Endothelial cell of umbilical vein (primary cell): ENCODE measurements at regions not wholly inside any gene's neighbourhood (a gene's known extent, or its start where the extent isn't known, plus 50 kb on each side); places are given as distances from the start of the nearest gene placed in this dataset.

Experiments
- BruUV-seq: library from RNA; stranded (reverse); fragments of 400-500 nt; replicated peaks from 2 replicates; lab custom pipeline; 2021; lab: Mats Ljungman, UMichigan
- CTCF ChIA-PET: fragments of 300-600, 350-600 bp; sonication (Branson Sonifier 250); formaldehyde crosslinking; loops from one replicate; lab custom pipeline; 2021; ENCODE audit warnings: antibody characterized with exemption, inconsistent platforms; lab: Charles Lee
- POLR2A ChIA-PET: fragments of 300-600, 350-600 bp; sonication (Branson Sonifier 250); formaldehyde crosslinking; loops from one replicate; lab custom pipeline; 2021; ENCODE audit warnings: antibody characterized with exemption, inconsistent platforms; lab: Charles Lee
- DNase-seq: peaks from one replicate; pipeline ENCODE4 v3.0.0-alpha.2; 2011; ENCODE audit warnings: low read depth, low spot score
- FAIRE-seq: peaks from 2 replicates; lab custom pipeline; 2011; peaks lifted over from hg19 to GRCh38; lab: Jason Lieb, UNC
- H2AFZ ChIP-seq: 2 replicates; pipeline ENCODE4 v1.6.0; 2012; ENCODE audit warnings: low read depth, low read length, control low read depth, inconsistent platforms
- H3K27ac ChIP-seq: 2 replicates; pipeline ENCODE4 v1.5.1; 2011; ENCODE audit warnings: low read depth, mild to moderate bottlenecking, control low read depth, low read length, moderate library complexity; ENCODE audit not compliant: insufficient read depth
- H3K27me3 ChIP-seq, 2 experiments: 2 replicates each; pipeline versions ENCODE4 v1.6.0 to v1.6.1; 2011; ENCODE audit warnings: low read length in 2 of 2, mixed read lengths in 1 of 2; ENCODE audit not compliant: control insufficient read depth in 2 of 2, insufficient read depth in 2 of 2
- H3K36me3 ChIP-seq, 2 experiments: 2 replicates in 1 of 2; 3 replicates in 1 of 2; pipeline ENCODE4 v1.5.1; 2011; ENCODE audit warnings: low read length in 2 of 2, mild to moderate bottlenecking in 1 of 2, moderate library complexity in 1 of 2; ENCODE audit not compliant: control insufficient read depth in 2 of 2, insufficient read depth in 2 of 2; ENCODE audit errors: extremely low read depth in 1 of 2
- H3K4me1 ChIP-seq: 3 replicates; pipeline ENCODE4 v1.5.1; 2011; ENCODE audit warnings: mild to moderate bottlenecking, low read length; ENCODE audit not compliant: control insufficient read depth, insufficient read depth; ENCODE audit errors: extremely low read depth
- H3K4me2 ChIP-seq: 2 replicates; pipeline ENCODE4 v1.6.1; 2011; ENCODE audit warnings: low read length, control low read depth, mixed read lengths; ENCODE audit not compliant: insufficient read depth
- H3K4me3 ChIP-seq, 3 experiments: fragments of 200-600 bp in 1 of 3; sonication (generic), shearing (Covaris generic) in 1 of 3; replicated peaks in 1 of 3; 2 replicates each; pipeline ENCODE4 v1.5.1; 2011 to 2016; ENCODE audit warnings: control low read depth in 3 of 3, low read length in 3 of 3, mild to moderate bottlenecking in 2 of 3, inconsistent platforms in 1 of 3, low read depth in 1 of 3, moderate library complexity in 1 of 3; ENCODE audit not compliant: insufficient read depth in 1 of 3
- H3K79me2 ChIP-seq: 2 replicates; pipeline ENCODE4 v1.6.0; 2012; ENCODE audit warnings: low read length, inconsistent platforms; ENCODE audit not compliant: control insufficient read depth, insufficient read depth
- H3K9ac ChIP-seq: replicated peaks from 2 replicates; pipeline ENCODE3; 2011; ENCODE audit warnings: low read length, control low read depth; ENCODE audit not compliant: insufficient read depth; ENCODE audit errors: extremely low read depth
- H3K9me1 ChIP-seq: replicated peaks from 3 replicates; pipeline ENCODE4 v1.6.0; 2011; ENCODE audit warnings: mild to moderate bottlenecking, low read length; ENCODE audit not compliant: control insufficient read depth, insufficient read depth; ENCODE audit errors: extremely low read depth
- H3K9me3 ChIP-seq: replicated peaks from 2 replicates; pipeline ENCODE4 v1.5.1; 2012; ENCODE audit warnings: low read length, inconsistent platforms; ENCODE audit not compliant: control insufficient read depth, insufficient read depth
- H4K20me1 ChIP-seq: replicated peaks from 2 replicates; pipeline ENCODE3; 2011; ENCODE audit warnings: mild to moderate bottlenecking, low read length; ENCODE audit not compliant: control insufficient read depth, insufficient read depth; ENCODE audit errors: extremely low read depth
- CTCF ChIP-seq, 2 donors: IDR thresholded peaks; 1 replicate in 1 of 2; 2 replicates in 1 of 2; pipeline ENCODE4 v1.5.1; 2011; ENCODE audit warnings: low read length in 2 of 2, mild to moderate bottlenecking in 2 of 2, moderate library complexity in 2 of 2, control low read depth in 1 of 2, inconsistent platforms in 1 of 2, low read depth in 1 of 2; ENCODE audit not compliant: insufficient read depth in 1 of 2; ENCODE audit errors: extremely low read depth in 1 of 2
- EZH2 ChIP-seq: IDR thresholded peaks from 2 replicates; pipeline ENCODE4 v1.6.1; 2012; ENCODE audit warnings: borderline replicate concordance, low read depth, mild to moderate bottlenecking, moderate library complexity, low read length, inconsistent platforms; ENCODE audit not compliant: severe bottlenecking
- FOS ChIP-seq: IDR thresholded peaks from 2 replicates; pipeline ENCODE4 v1.6.1; 2011; ENCODE audit warnings: mild to moderate bottlenecking, low read length, moderate library complexity, borderline replicate concordance; ENCODE audit not compliant: insufficient read depth
- GATA2 ChIP-seq: IDR thresholded peaks from 2 replicates; pipeline ENCODE4 v1.7.0; 2011; ENCODE audit warnings: low read depth, mild to moderate bottlenecking, moderate library complexity, mixed read lengths, low read length; ENCODE audit not compliant: insufficient read length, insufficient read depth
- JUN ChIP-seq: IDR thresholded peaks from 2 replicates; pipeline ENCODE4 v1.6.1; 2011; ENCODE audit warnings: borderline replicate concordance, low read depth; ENCODE audit not compliant: insufficient read length, insufficient read depth
- MYC ChIP-seq: IDR thresholded peaks from one replicate; pipeline ENCODE4 v1.6.1; 2011; ENCODE audit warnings: mild to moderate bottlenecking, low read depth, low read length
- POLR2A ChIP-seq: IDR thresholded peaks from 2 replicates; pipeline ENCODE4 v1.6.1; 2012; ENCODE audit warnings: low read depth, mild to moderate bottlenecking, control low read depth, low read length
- POLR2AphosphoS5 ChIP-seq: IDR thresholded peaks from 2 replicates; pipeline ENCODE4 v1.6.1; 2012; ENCODE audit warnings: low read depth, mild to moderate bottlenecking, control low read depth, low read length, moderate library complexity; ENCODE audit not compliant: insufficient read depth
- dilution Hi-C: fragments of 300-500 bp; cut with MboI; formaldehyde crosslinking; loops from one replicate; pipeline ENCODE4 v1.15.0; 2019; ENCODE audit warnings: low sequenced_read_pairs; ENCODE audit not compliant: extremely low pct_ligation_motif_present
- intact Hi-C: fragments of 100-400 bp; cut with micrococcal nuclease; formaldehyde crosslinking; loops from one replicate; pipeline ENCODE4 v1.10.0; 2022
- TF ChIP-seq, protein P1 (sequence below): IDR thresholded peaks from 2 replicates; pipeline ENCODE4 v1.6.1; 2011; ENCODE audit not compliant: insufficient read depth, insufficient read length

DNA sequence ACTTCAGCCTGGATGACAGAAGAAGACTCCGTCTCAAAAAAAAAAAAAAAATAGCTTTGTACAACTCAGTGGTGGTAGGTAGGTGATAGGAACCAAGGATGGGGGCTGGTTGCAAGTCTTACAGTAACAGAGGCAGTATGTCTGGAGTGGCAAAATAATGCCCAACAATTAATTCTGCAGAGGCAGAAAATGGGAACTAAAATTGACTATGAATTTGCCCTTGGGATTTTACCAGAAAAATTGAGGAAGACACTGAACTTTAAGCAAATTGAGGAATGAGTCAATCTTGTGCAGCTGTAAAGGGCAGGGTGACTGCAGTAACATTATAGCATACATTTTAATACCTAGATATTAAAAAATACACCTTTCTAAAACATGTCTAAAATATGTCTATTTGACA is 116.1 kb upstream of the FOXN2 start:
- Histone ChIP-seq H4K20me1 (no peaks in the 10 kb centered on the region), H3K4me3 (no peak overlapping the region), H3K27me3 (peaks cover 0 to 1% of the 10 kb centered on the region in 2 experiments), H3K9me1 (no peaks in the 10 kb centered on the region), H3K36me3 (no peaks in the 10 kb centered on the region), H3K79me2 (no peaks in the 10 kb centered on the region), H3K4me2 (no peak overlapping the region), H3K4me1 (no peaks in the 10 kb centered on the region), H3K9me3 (no peaks in the 10 kb centered on the region), H2AFZ (no peak overlapping the region), H3K27ac (no peak overlapping the region), H3K9ac (no peak overlapping the region)
- POLR2A ChIA-PET, result no interaction called here
- CTCF ChIA-PET, result interaction anchor here (1.0 kb wide), 1 partner anchor 11 kb away, joined by 5 read pairs; no protein-coding TSS in a partner anchor
- no peak for DNase-seq
- intact Hi-C loops, result no loop called here
- no peak for FAIRE-seq
- no TSS peak for BruUV-seq
- no peak for TF ChIP-seq FOS
- TF ChIP-seq, protein P1, sequence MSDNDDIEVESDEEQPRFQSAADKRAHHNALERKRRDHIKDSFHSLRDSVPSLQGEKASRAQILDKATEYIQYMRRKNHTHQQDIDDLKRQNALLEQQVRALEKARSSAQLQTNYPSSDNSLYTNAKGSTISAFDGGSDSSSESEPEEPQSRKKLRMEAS, result no peak
- TF ChIP-seq JUN, result no peak
- no peak for TF ChIP-seq MYC
- TF ChIP-seq EZH2, result no peak
- TF ChIP-seq POLR2A, result no peak
- no peak for TF ChIP-seq CTCF (IDR thresholded peaks at IDR 0.05; ENCODE audit: extremely low read depth in 1 of 2, insufficient read depth in 1 of 2, low read depth in 1 of 2, low read length in 2 of 2)
- no peak for TF ChIP-seq POLR2AphosphoS5
- no peak for TF ChIP-seq GATA2
- dilution Hi-C loops, result no loop called here
